NCI-H2227 (cell line): ENCODE measurements at regions not wholly inside any gene's neighbourhood (a gene's known extent, or its start where the extent isn't known, plus 50 kb on each side); places are given as distances from the start of the nearest gene placed in this dataset.

Source experiments
- DNase-seq: peaks from one replicate; lab custom pipeline; 2025; ENCODE audit not compliant: unreplicated experiment; lab: John Stamatoyannopoulos, UW

DNA sequence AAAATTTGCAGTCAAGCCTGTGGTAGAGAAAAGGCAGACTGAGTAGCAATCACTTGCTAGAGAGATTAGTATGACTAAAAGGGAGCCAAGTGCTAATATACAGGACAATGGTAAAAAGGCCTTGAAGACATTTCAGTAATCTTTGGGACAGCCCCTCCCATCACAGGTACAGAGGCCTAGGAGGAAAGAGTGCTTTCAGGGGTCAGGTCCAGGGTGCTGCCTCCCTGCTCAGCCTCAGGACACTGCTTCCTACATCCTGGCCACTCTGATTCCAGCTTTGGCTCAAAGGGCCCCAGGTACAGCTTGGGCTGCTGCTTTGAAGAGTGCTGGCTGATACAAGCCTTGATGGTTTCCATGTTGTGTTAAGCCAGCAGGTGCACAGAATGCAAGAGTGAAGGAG, 543.5 kb downstream of the MMUT start:
- DNase-seq, result no peak

GRCh38 chr6:48917233-48917632, 545.8 kb downstream of the MMUT start:
- no peak for DNase-seq

DNA sequence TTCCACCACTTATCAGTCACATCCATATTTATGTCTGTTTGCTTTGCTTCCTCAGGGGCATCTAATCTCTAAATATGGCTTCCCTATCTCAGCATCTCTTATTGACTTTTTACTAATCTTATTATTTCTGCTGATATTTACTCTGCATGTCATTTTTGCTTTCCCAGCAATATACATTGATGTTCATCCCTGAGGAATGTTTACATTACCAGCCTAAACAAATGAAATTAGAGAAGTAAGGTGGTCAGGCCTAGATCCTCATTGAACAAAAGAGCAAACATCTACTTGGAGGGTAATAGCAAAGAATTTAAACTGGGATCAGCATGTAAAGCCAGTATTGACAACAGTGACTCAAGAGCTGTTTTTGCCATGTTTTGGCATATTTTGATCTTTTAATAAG, 546.4 kb downstream of the MMUT start:
- DNase-seq, result no peak

- DNase-seq, result no peak
Measured at GRCh38 chr6:48915591-48915990, 547.5 kb downstream of the MMUT start.

- no peak for DNase-seq
Measured at GRCh38 chr6:48912503-48912902, 550.5 kb downstream of the MMUT start.

- no peak for DNase-seq
Measured at GRCh38 chr6:48904809-48905208, 558.2 kb downstream of the MMUT start.

GRCh38 chr6:48894469-48894868, 568.6 kb downstream of the MMUT start:
- DNase-seq, result no peak

DNA sequence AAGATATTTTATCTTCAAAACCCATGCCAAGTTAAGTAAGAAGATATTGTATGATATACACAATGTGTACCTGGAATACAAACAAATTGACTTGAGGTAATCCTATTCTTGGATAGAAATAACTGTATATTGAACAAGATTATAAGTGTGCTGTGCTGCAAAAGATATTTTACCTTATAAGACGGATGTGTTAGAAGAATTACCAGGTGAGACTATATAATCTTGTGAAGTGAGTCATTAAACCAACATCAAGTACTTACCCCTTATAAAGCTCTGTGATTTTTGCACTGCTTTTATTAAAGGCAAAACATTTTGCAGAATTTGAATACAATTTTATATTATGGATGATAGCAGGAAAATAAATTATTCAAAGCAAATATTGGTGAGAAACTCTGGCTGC, 570.0 kb downstream of the MMUT start:
- DNase-seq, result no peak

DNA sequence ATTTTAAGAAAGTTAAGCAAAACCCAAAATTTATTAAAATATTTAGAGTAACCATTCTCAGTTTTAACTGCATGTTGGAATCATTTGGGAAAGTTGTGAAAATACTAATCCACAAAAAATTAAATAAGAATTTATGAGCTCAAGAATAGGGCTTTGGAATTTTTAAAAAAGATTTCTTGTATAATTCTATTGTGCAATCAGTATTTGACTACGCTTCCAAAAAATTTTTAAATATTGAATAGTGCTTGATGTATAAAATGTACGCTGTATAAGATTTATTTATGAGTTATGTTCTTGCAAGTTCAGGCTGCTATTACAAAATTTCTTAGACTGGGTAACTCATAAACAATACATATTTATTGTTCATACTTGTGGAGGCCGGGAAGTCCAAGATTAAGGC, 571.7 kb downstream of the MMUT start:
- no peak for DNase-seq

DNA sequence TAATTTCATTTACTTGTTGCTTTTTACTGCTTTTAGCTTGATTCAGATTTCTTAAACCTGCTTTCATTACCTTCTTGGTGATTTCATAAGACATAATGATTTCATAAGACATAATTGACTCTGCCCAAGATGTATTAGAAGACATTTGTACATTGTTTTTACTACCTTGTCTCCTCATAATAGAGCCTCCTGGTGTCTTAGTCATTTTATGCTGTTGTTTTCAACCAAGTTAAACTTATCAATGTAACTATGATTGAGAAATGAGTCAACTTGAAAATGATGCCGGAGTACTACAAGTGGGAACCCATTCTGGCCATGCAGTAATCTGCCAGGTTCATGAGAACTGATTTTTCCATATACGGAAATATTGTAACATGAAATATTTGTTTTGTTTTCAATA, 573.6 kb downstream of the MMUT start:
- no peak for DNase-seq

DNA sequence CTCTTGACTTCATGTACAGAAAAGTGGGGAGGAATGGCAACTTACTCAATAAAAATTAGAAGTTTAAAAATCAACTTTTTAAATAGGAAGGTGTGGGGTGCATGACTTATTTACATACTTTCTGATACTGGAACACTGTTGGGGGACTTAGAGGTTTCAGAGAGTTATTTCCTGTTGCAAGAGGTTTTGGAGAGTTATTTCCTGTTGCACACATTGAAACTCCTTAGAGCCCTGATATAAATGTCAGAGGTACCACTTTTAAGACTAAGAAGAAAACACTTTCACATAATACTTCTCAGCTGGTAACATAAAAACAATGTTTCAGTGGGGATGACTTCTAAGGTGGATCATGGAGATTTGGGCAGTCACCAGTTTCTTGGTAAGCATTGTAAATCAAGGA, 579.9 kb downstream of the MMUT start:
- DNase-seq, result no peak

DNA sequence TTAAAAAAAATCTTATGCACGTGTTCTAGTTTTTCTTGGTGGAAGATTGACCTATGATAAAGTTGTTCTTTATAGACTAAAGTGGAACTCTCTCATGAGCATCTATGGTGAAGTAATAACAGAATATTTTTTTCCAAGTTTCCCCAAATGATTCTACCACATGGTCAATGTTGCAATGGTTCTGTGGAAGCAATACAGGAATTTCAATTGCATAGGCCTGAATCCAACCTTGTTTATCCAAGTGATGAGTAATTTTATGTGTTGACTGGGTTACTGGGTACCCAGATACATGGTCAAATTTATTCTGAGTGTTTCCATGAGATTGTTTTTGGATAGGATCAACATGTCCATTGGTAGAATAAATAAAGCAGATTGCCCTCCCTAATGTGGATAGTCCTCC, 581.5 kb downstream of the MMUT start:
- no peak for DNase-seq

- no peak for DNase-seq
Measured at GRCh38 chr6:48869595-48869994, 593.5 kb downstream of the MMUT start.

GRCh38 chr6:48866682-48867081, 596.4 kb downstream of the MMUT start:
- DNase-seq, result no peak

DNA sequence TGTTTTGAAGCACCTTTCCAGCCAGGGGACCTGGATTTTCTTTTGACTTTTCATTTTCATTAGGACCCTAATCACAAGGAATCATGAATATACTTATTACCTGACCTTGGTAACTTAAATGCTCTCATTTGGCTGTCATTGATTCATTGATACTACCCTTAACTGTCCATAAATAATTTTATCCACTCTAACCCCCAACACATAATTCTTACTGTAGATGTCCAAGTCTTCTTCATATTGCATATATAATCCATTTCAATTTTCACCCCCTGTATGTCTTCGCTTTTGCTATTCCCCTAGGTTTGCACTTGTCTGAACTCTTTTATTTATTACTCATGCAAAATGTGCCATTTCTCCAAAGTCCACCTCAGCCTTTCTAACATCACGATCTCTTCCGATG, 602.9 kb downstream of the MMUT start:
- DNase-seq, result no peak

DNA sequence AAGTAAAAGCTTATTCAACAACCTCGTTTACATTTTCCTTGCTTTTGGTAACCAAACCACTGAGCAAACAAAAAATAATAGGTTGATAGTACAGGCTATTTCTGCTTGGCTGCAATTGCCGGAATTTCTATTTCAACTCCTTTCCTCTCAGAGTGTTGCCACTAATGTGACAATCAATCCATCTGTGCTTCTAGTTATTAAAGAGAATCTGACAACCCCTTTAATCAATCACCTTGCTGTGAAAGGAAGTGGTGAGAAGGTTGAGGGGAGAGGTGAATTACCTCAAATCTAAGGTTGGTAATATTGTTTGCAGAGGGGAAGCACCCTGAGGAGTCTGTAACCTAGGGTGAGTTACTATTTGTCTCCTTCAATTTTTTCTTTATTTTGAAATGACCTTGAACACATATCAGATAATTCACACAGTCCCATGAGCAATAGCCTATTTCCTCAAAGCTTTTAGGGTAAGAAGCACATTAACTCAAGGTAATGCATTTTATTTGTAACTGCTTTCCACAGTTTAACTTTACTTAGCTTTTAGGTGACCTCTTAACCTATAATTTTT, 603.4 kb downstream of the MMUT start:
- DNase-seq, result no peak

DNA sequence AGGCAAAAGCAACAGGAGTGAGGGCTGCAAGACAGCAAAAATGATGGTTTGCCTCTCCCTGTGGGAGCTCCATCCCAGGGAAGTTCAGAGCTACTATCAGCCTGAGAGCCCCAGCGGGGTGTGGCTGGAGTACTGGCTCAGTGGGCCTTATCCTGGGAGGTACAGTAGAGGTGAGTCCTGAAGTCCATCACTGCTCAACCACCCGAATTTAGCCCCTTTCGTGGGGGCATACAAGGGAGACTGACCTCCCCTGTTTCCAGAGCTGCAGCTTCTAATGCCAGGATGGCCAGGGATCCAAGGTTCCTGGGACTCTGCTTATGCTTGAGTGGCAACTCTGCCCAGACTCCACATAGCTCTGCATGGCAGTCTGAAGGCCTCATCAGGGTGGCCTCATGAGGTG, 617.8 kb downstream of the MMUT start:
- no peak for DNase-seq

DNA sequence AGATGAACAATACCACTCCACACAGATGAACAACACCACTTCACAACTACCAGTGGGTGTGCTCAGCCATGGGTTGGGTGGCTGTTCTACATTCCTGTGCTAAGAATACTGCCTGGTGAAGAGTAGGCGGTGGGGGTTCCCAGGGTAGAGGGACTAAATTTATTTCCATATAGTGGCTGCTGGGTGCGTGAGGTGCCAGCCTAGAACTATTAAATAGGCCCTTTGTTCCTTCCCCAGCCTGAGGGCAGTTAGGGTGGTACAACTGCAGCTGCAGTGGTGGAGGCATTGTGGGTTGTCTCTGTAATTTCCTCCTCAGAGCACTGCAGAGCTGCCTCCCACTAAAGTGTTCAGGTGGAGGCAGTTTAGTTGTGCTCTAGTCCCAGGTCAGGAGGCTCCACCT, 618.4 kb downstream of the MMUT start:
- no peak for DNase-seq

- no peak for DNase-seq
Measured at GRCh38 chr6:48840896-48841295, 622.2 kb downstream of the MMUT start.

GRCh38 chr6:48839206-48839605, 623.8 kb downstream of the MMUT start:
- no peak for DNase-seq

DNA sequence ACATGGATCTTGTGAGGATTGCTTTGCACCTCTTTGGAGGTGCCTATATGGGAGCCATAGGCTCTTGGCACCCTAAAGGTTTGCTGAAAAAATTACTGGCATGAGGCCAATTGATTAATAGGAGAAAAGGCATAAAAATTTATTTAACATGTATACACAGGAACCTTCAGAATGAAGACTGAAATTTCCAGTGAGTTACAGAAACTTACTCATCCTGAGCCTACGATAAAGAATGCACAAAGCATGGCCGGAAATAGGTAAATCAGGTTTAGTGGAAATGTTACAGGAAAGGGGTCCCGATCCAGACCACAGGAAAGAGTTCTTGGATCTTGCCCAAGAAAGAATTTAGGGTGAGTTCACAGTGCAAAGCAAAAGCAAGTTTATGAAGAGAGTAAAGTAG, 625.3 kb downstream of the MMUT start:
- no peak for DNase-seq

DNA sequence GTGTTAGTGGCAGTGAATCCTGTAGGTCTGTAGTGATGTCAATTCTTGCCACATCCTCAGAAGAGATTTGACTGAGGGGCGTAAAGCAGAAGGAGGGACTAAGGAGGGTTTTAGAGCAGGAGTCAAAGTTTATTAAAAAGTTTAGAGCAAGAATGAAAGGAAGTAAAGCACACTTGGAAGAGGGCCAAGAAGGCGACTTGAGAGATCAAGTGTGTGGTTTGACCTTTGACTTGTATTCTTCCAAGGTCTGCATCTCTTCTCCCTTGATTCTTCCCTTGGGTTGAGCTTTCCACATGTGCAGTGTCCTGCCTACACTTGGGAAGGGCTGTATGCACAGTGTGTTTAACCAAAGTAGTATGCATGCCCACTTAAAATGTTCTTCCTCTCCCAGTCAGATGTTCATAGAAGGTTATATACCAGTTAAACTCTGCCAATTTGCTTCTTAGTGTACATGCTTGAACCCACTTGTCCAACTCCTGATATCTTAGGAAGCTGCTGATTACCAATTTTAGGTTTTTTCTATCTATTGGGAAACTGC, 627.6 kb downstream of the MMUT start:
- DNase-seq, result no peak

- no peak for DNase-seq
Measured at GRCh38 chr6:48834706-48835105, 628.3 kb downstream of the MMUT start.

DNA sequence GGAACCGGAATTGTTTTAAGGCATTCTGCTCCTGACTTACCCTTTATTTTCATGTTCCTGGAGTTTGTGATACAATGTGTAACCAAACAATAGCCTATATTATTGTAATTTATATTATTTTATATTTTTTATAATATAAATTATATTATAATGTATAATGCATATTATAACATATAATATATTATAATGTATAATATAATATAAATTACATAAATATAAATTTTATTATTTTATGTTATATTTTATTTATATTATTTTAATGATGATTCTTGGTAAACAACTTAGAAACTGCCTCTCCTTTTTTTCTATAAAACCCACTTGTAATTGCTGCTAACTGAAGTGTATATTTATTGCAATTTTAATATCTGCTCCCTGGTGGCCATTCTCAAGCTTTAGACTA, 629.1 kb downstream of the MMUT start:
- no peak for DNase-seq
